ENCODE measurements at regions not wholly inside any gene's neighbourhood (a gene's known extent, or its start where the extent isn't known, plus 50 kb on each side); places are given as distances from the start of the nearest gene placed in this dataset.
"Not testable (repeated sequence)": the region's sequence is repeated elsewhere in the genome, so short reads cannot be mapped to it uniquely, and the experiment has no call there.

- DNase-seq (ENCODE audit: low spot score in 2 of 2) (peak in 1 of 2 donors; percentile 1), ATAC-seq (ENCODE audit: low read depth) (peak; percentile 35)
- not testable (repeated sequence) for H3K4me1 Mint-ChIP-seq, H3K9me3 Mint-ChIP-seq, H3K36me3 Mint-ChIP-seq, H3K27me3 Mint-ChIP-seq, H3K27ac Mint-ChIP-seq
- peak overlapping the region; percentile 72 for H3K4me3 Mint-ChIP-seq
Observed at GRCh38 chr5:102154791-102155605, 141.1 kb downstream of the SLCO4C1 start.

GRCh38 chr5:102154291-102154690, 141.8 kb downstream of the SLCO4C1 start:
- Mint-ChIP-seq H3K9me3 (peaks cover 4% of the 10 kb centered on the region), H3K27me3 (no peaks in the 10 kb centered on the region), H3K27ac (no peak overlapping the region), H3K36me3 (no peaks in the 10 kb centered on the region), H3K4me1 (no peaks in the 10 kb centered on the region), H3K4me3 (peak overlapping the region; percentile 68)
- DNase-seq (ENCODE audit: low spot score in 2 of 2) (no peak), ATAC-seq (ENCODE audit: low read depth) (no peak)

- H3K9me3 Mint-ChIP-seq = no peaks in the 10 kb centered on the region
- peak; percentile 62 for ATAC-seq (ENCODE audit: low read depth)
Observed at GRCh38 chr5:102153003-102153759, 142.9 kb downstream of the SLCO4C1 start.

GRCh38 chr5:102139029-102139428, 157.1 kb downstream of the SLCO4C1 start:
- H3K27ac Mint-ChIP-seq = no peak overlapping the region
- no peak overlapping the region for H3K4me3 Mint-ChIP-seq
- H3K9me3 Mint-ChIP-seq = no peaks in the 10 kb centered on the region
- H3K27me3 Mint-ChIP-seq = no peaks in the 10 kb centered on the region
- no peak for ATAC-seq (ENCODE audit: low read depth)
- H3K36me3 Mint-ChIP-seq = no peaks in the 10 kb centered on the region
- no peaks in the 10 kb centered on the region for H3K4me1 Mint-ChIP-seq
- DNase-seq (ENCODE audit: low spot score in 2 of 2) = no peak

More at GRCh38 chr5:102153003-102153759, 142.9 kb downstream of the SLCO4C1 start:
- no peak overlapping the region for H3K4me3 Mint-ChIP-seq
- no peak for DNase-seq (ENCODE audit: low spot score in 2 of 2)
- no peaks in the 10 kb centered on the region for H3K36me3 Mint-ChIP-seq
- H3K27me3 Mint-ChIP-seq = no peaks in the 10 kb centered on the region
- no peak overlapping the region for H3K27ac Mint-ChIP-seq
- H3K4me1 Mint-ChIP-seq = no peaks in the 10 kb centered on the region

- no peaks in the 10 kb centered on the region for H3K27me3 Mint-ChIP-seq
- H3K9me3 Mint-ChIP-seq = no peaks in the 10 kb centered on the region
- DNase-seq (ENCODE audit: low spot score in 2 of 2) (no peak), ATAC-seq (ENCODE audit: low read depth) (no peak)
- H3K4me1 Mint-ChIP-seq = no peaks in the 10 kb centered on the region
- H3K4me3 Mint-ChIP-seq = no peak overlapping the region
- H3K36me3 Mint-ChIP-seq = no peaks in the 10 kb centered on the region
- no peak overlapping the region for H3K27ac Mint-ChIP-seq
Observed at GRCh38 chr5:102138243-102138653, 157.8 kb downstream of the SLCO4C1 start.

- Mint-ChIP-seq H3K27ac (no peak overlapping the region), H3K27me3 (no peaks in the 10 kb centered on the region), H3K4me1 (no peaks in the 10 kb centered on the region), H3K4me3 (no peak overlapping the region), H3K9me3 (no peaks in the 10 kb centered on the region), H3K36me3 (no peaks in the 10 kb centered on the region)
- no peak for ATAC-seq (ENCODE audit: low read depth)
- no peak for DNase-seq (ENCODE audit: low spot score in 2 of 2)
Observed at GRCh38 chr5:102130890-102131289, 165.2 kb downstream of the SLCO4C1 start.

GRCh38 chr5:102130386-102130785, 165.7 kb downstream of the SLCO4C1 start:
- Mint-ChIP-seq H3K36me3 (no peaks in the 10 kb centered on the region), H3K27ac (no peak overlapping the region), H3K4me3 (no peak overlapping the region), H3K9me3 (no peaks in the 10 kb centered on the region), H3K27me3 (no peaks in the 10 kb centered on the region), H3K4me1 (no peaks in the 10 kb centered on the region)
- DNase-seq (ENCODE audit: low spot score in 2 of 2) (no peak), ATAC-seq (ENCODE audit: low read depth) (no peak)

GRCh38 chr5:102119252-102119651, 176.8 kb downstream of the SLCO4C1 start:
- Mint-ChIP-seq H3K4me3 (no peak overlapping the region), H3K4me1 (no peaks in the 10 kb centered on the region), H3K9me3 (no peaks in the 10 kb centered on the region), H3K36me3 (no peaks in the 10 kb centered on the region), H3K27ac (no peak overlapping the region), H3K27me3 (no peaks in the 10 kb centered on the region)
- DNase-seq (ENCODE audit: low spot score in 2 of 2) (no peak), ATAC-seq (ENCODE audit: low read depth) (no peak)

- H3K27ac Mint-ChIP-seq = no peak overlapping the region
- no peaks in the 10 kb centered on the region for H3K36me3 Mint-ChIP-seq
- H3K9me3 Mint-ChIP-seq = peaks cover 2% of the 10 kb centered on the region
- ATAC-seq (ENCODE audit: low read depth) (no peak), DNase-seq (ENCODE audit: low spot score in 2 of 2) (no peak)
- H3K4me3 Mint-ChIP-seq = no peak overlapping the region
- no peaks in the 10 kb centered on the region for H3K27me3 Mint-ChIP-seq
- H3K4me1 Mint-ChIP-seq = no peaks in the 10 kb centered on the region
Observed at GRCh38 chr5:102115736-102116135, 180.3 kb downstream of the SLCO4C1 start.

- Mint-ChIP-seq H3K27ac (no peak overlapping the region), H3K4me3 (no peak overlapping the region), H3K27me3 (no peaks in the 10 kb centered on the region), H3K4me1 (no peaks in the 10 kb centered on the region), H3K9me3 (peaks cover 2% of the 10 kb centered on the region), H3K36me3 (no peaks in the 10 kb centered on the region)
- DNase-seq (ENCODE audit: low spot score in 2 of 2) (no peak), ATAC-seq (ENCODE audit: low read depth) (no peak)
Observed at GRCh38 chr5:102114525-102115069, 181.5 kb downstream of the SLCO4C1 start.

- H3K9me3 Mint-ChIP-seq = peaks cover 2% of the 10 kb centered on the region
- ATAC-seq (ENCODE audit: low read depth) = no peak
- H3K4me1 Mint-ChIP-seq = no peaks in the 10 kb centered on the region
- no peak overlapping the region for H3K27ac Mint-ChIP-seq
- no peak overlapping the region for H3K4me3 Mint-ChIP-seq
- H3K36me3 Mint-ChIP-seq = no peaks in the 10 kb centered on the region
- no peaks in the 10 kb centered on the region for H3K27me3 Mint-ChIP-seq
- DNase-seq (ENCODE audit: low spot score in 2 of 2) = no peak
Observed at GRCh38 chr5:102107865-102108264, 188.2 kb downstream of the SLCO4C1 start.

GRCh38 chr5:102106599-102106998, 189.5 kb downstream of the SLCO4C1 start:
- no peaks in the 10 kb centered on the region for H3K27me3 Mint-ChIP-seq
- no peak overlapping the region for H3K4me3 Mint-ChIP-seq
- H3K4me1 Mint-ChIP-seq = no peaks in the 10 kb centered on the region
- ATAC-seq (ENCODE audit: low read depth) (no peak), DNase-seq (ENCODE audit: low spot score in 2 of 2) (no peak)
- no peaks in the 10 kb centered on the region for H3K36me3 Mint-ChIP-seq
- H3K9me3 Mint-ChIP-seq = no peaks in the 10 kb centered on the region
- H3K27ac Mint-ChIP-seq = no peak overlapping the region

- Mint-ChIP-seq H3K27me3 (no peaks in the 10 kb centered on the region), H3K9me3 (peaks cover 6% of the 10 kb centered on the region), H3K27ac (no peak overlapping the region), H3K36me3 (no peaks in the 10 kb centered on the region), H3K4me1 (no peaks in the 10 kb centered on the region), H3K4me3 (no peak overlapping the region)
- ATAC-seq (ENCODE audit: low read depth) (no peak), DNase-seq (ENCODE audit: low spot score in 2 of 2) (no peak)
Observed at GRCh38 chr5:102099766-102100331, 196.2 kb downstream of the SLCO4C1 start.

- not testable (repeated sequence) for H3K4me3 Mint-ChIP-seq; H3K4me1 Mint-ChIP-seq; H3K27me3 Mint-ChIP-seq; DNase-seq (ENCODE audit: low spot score in 2 of 2); H3K27ac Mint-ChIP-seq; ATAC-seq (ENCODE audit: low read depth); H3K9me3 Mint-ChIP-seq; H3K36me3 Mint-ChIP-seq
Observed at GRCh38 chr5:102099083-102099482, 197.0 kb downstream of the SLCO4C1 start.

Measured in memory B cell (primary cell).